ENCODE measurements at regions not wholly inside any gene's neighbourhood (a gene's known extent, or its start where the extent isn't known, plus 50 kb on each side); places are given as distances from the start of the nearest gene placed in this dataset.
"Not testable (repeated sequence)": the region's sequence is repeated elsewhere in the genome, so short reads cannot be mapped to it uniquely, and the experiment has no call there.

DNA sequence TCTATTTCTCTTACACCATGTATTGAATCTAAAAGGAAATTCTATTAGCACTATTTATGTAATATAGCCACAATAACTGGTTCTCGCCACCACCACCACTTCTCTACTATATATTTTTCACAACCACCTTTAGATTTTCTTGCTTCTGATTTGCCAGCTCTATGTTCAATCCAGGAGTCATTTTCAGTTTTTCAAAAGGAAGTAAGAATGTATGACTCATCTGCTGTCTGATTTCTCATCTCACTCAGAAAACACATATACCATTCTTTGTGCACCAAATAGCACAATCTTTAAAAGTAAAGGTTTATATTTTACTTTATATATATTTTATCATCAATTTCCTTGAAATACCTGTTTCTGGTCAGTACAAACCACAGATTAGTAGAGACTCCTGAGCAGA lies 1127.5 kb downstream of the TAF11L14 start:
- DNase-seq (ENCODE audit: low read depth in 4 of 4, low spot score in 1 of 4): no peak

GRCh38 chr5:18764161-18764560 lies 1129.9 kb downstream of the TAF11L14 start:
- DNase-seq (ENCODE audit: low read depth in 4 of 4, low spot score in 1 of 4): no peak

- DNase-seq (ENCODE audit: low read depth in 4 of 4, low spot score in 1 of 4): no peak
These were observed 1131.0 kb downstream of the TAF11L14 start for GRCh38 chr5:18765304-18765703.

DNA sequence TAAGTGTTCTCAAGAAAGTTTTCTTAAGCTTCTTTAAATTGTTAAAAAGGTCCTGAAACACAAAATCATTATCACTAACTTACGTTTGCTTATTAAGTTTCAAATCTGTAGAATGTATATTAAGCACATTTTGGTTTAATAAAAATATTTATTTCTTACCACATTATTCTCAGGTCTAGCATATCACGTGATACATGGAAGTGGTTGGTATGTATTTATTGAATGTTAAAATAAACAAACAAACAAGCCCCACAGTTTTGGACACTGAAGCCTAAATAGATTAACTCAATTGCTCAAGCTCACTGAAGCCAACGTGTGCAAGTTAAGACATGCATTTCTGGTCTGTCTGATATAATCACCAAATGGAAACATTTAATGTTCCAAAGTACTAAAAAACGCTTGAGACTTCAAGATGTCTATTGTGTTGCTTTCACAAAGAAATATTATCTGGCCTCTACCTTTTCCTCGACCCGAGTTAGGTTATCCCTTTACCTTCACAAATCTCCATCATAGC lies 1136.9 kb downstream of the TAF11L14 start:
- DNase-seq (ENCODE audit: low read depth in 4 of 4, low spot score in 1 of 4): no peak

DNA sequence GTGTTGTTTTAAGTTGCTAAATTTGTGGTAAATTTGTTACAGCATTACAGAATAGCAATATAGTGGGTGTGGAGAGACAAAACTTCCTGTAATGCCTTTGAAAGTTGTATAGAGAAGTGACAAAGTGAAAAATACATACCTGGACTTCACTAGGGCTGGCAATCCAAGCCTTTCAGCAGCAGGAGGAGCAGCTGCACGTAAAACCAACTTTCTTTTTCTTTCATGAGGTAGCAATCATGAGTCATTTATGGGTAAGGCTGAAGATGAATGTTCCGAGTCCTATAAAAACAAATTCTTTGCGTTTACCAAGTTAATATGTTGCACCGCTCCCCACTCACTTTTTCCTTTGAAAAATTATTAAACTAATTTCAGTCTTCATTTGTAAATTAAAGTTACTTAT lies 1138.2 kb downstream of the TAF11L14 start:
- no peak for DNase-seq (ENCODE audit: low read depth in 4 of 4, low spot score in 1 of 4)

DNA sequence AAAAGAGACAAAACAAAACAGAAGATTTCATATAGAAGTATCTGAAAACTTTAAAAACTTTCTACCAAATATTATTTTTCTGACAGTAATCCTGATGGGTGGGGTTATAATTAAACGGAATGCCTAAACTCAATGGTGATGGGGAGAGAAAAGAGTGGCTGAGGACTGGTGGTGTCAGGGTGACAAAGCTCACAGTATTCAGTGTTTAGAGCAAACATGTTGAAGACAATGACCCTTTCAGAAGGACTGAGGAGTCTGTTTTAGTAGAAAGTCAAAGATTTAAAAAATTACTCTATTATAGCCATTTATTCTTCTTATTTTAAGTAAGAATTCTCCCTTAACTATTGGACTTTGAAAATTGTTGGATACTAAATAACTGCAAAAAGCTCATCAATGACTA lies 1144.0 kb downstream of the TAF11L14 start:
- DNase-seq (ENCODE audit: low read depth in 4 of 4, low spot score in 1 of 4): no peak

GRCh38 chr5:18789218-18789998 lies 1155.1 kb downstream of the TAF11L14 start:
- no peak for DNase-seq (ENCODE audit: low read depth in 4 of 4, low spot score in 1 of 4)

GRCh38 chr5:18792145-18792544 lies 1157.9 kb downstream of the TAF11L14 start:
- DNase-seq (ENCODE audit: low read depth in 4 of 4, low spot score in 1 of 4): no peak

GRCh38 chr5:18797222-18797621 lies 1163.0 kb downstream of the TAF11L14 start:
- no peak for DNase-seq (ENCODE audit: low read depth in 4 of 4, low spot score in 1 of 4)

DNA sequence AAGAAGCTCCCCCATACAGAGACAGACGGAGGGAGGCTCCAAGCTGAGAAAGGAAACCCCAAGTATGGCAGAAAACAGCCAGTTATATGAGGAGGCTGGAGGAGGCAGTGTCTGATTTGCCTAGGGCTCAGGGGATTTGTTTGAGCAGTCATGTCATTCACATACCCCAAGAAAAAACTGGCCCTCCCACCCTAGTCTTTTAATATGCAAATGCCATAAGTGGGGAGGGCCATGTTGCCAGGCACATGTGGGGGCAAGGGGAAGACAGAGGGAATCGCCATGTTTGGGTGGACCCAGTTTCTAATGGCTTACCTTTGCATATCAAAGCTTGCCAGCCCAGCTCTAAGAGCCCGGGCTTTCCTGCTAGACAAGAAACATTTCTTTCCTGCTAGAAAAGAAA lies 1163.8 kb downstream of the TAF11L14 start:
- DNase-seq (ENCODE audit: low read depth in 4 of 4, low spot score in 1 of 4): no peak

DNA sequence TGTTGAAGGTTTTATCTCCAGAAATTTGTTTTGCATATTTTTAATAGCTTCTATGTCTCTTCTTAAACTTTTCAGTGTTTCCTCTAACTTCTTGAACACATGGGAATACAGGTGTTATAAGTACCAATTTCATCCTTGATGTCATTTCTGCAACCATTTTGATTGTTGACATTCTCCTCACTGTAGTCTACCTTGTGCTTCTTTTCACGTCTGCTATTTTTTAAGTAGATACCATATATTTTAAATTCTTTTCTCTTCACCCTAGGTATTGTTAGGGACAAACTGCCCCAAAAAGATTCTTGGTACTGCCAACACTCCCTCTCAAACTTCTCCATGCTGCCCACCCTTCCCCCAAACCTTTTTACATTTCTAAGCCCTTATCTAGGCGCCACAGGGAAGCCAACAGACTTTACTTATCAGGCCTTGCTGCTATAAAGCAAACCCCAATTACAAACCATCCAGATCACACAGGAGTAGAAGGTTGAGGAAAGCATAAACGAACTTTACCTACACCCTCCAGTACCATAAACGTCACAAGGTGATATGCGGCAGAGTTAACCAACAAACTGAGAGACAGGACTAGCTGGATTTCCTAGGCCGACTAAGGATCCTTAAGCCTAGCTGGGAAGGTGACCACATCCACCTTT lies 1165.3 kb downstream of the TAF11L14 start:
- no peak for DNase-seq (ENCODE audit: low read depth in 4 of 4, low spot score in 1 of 4)

DNA sequence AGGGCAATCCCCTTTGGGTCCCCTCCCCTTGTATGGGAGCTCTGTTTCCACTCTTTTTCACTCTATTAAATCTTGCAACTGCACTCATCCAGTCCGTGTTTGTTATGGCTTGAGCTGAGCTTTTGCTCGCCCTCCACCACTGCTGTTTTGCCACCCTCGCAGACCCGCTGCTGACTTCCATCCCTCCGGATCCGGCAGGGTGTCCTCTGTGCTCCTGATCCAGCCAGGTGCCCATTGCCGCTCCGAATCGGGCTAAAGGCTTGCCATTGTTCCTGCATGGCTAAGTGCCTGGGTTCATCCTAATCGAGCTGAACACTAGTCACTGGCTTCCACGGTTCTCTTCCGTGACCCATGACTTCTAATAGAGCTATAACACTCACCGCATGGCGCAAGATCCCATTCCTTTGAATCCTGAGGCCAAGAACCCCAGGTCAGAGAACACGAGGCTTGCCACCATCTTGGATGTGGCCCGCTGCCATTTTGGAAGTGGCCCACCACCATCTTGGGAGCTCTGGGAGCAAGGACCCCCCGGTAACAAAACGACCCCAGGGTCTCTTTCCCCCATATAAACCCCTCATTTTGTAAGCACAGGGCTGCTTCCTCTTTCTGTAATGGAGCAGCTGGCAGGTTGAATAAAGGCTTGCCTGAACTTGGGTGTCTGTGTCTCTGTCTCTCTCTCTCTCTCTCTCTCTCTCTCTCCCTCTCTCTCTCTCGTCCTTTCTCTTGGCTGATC lies 1166.2 kb downstream of the TAF11L14 start:
- DNase-seq (ENCODE audit: low read depth in 4 of 4, low spot score in 1 of 4): no peak

DNA sequence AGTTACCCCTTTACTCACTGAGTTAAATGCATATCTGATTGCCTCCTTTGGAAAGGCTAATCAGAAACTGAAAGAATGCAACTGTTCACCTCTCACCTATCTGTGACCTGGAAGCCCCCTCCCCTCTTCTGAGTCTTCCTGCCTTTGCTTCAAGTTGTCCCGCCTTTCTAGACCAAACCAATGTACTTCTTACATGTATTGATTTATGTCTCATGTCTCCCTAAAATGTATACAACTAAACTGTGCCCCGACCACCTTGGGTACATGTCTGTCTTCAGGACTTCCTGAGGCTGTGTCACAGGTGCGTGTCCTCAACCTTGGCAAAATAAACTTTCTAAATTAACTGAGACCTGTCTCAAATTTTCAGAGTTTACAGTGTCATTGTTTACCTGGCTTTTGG lies 1167.2 kb downstream of the TAF11L14 start:
- not testable (repeated sequence) for DNase-seq (ENCODE audit: low read depth in 4 of 4, low spot score in 1 of 4)

DNA sequence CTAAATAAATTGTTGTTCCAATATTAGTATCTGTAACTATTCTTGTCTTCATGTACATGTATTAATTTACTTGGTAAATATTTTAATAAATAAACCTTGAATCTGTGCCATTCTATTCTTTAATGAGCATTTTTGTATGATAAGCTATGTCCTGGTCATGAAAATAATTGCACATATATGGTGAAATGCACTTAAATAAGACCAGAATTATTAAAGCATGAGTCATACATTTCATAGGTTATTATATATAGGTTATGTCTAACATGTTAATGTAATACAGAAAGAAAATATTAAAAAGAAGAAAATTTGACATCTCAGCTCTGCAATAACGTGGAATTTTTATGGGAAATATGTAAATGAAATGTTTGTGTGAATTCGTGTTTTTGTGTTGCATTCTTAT lies 1168.1 kb downstream of the TAF11L14 start:
- DNase-seq (ENCODE audit: low read depth in 4 of 4, low spot score in 1 of 4): no peak

DNA sequence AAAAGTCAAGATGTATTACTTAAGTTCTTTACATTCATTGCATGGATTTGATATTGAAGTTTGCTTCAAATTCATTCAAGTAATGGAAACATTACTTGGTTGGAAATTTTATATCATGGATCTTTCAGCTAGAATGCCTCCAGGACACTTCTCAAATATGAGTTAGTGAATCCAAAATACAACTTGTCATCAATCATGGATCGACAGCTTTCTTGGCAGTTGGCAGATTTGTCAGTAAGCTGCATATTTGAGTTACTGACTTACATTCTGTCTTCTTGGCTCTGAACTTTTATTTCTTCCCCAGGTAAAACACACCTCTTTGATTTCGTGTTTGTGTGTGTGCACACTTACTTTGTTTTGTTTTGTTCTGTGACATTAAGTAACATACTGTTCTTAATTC lies 1171.1 kb downstream of the TAF11L14 start:
- no peak for DNase-seq (ENCODE audit: low read depth in 4 of 4, low spot score in 1 of 4)

- DNase-seq (ENCODE audit: low read depth in 4 of 4, low spot score in 1 of 4): no peak
These were observed 1173.2 kb downstream of the TAF11L14 start for GRCh38 chr5:18807256-18808149.

GRCh38 chr5:18811661-18812060 lies 1176.3 kb downstream of the CDH18 start:
- no peak for DNase-seq (ENCODE audit: low read depth in 4 of 4, low spot score in 1 of 4)

DNA sequence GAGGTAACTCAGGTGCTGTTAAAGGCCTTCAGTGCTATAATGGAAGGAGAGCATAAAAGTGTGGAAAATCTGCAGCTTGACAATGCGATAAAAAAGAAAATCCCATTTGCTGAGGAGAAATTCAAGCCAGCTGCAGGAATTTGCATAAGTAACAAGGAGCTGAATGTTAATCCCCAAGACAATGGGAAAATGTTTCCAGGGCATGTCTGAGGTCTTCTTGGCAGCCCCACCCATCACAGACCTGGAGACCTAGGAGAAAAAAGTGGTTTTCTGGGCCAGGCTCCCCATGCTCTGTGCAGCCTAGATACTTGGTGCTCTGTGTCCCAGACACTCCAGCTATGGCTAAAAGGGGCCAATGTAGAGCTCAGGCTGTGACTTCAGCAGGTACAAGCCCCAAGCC lies 1159.6 kb downstream of the CDH18 start:
- no peak for DNase-seq (ENCODE audit: low read depth in 4 of 4, low spot score in 1 of 4)

GRCh38 chr5:18829539-18829938 lies 1158.5 kb downstream of the CDH18 start:
- no peak for DNase-seq (ENCODE audit: low read depth in 4 of 4, low spot score in 1 of 4)

GRCh38 chr5:18850216-18850615 lies 1137.8 kb downstream of the CDH18 start:
- DNase-seq (ENCODE audit: low read depth in 4 of 4, low spot score in 1 of 4): no peak

DNA sequence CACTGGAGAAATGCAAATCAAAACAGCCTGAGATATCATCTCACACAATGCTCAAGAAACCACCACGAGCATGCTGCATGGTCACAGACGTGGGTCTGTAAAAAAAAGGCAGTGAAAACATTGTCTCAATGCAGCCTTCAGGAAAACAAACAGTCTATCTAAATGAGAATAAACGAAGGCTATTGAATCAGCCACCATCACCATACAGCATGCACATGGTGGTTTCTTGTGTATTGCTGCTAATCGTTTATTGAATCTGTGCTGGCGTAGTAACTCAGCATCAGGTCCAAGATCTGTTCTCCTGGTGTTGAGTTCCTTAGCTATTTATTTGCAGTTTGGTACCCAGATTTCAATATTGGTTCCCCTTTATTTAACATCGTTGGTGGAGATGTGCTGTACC lies 1115.0 kb downstream of the CDH18 start:
- no peak for DNase-seq (ENCODE audit: low read depth in 4 of 4, low spot score in 1 of 4)

Measured in stimulated activated CD4-positive, alpha-beta T cell treated with anti-CD3 and anti-CD28 coated beads, Interleukin-1b, Interleukin-23, amount 100 ng/mL, for 24 hours (primary cell).